ENCODE measurements at regions not wholly inside any gene's neighbourhood (a gene's known extent, or its start where the extent isn't known, plus 50 kb on each side); places are given as distances from the start of the nearest gene placed in this dataset.

DNA sequence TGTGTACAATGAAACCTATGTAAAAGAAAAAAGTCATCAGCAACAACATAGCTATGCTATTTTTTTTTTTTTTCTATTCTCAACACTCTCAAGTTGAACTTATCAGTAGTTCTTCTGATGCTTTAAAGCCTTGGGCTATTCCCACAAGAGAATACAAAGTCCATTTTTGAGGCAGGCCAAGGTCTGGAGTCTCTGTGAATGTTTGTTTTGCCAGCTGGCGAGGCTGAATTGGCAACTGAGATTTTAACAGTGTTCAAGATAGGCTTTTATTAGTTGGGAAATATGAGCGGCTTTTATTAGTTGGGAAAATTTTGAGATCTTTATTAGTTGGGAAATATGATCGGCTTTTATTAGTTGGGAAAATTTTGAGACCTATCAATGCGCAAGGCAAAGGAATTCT lies 336.6 kb downstream of the SLITRK2 start:
- no peaks in the 10 kb centered on the region for H3F3A ChIP-seq (ENCODE audit: low read depth)
- no peaks in the 10 kb centered on the region for H3K27me3 ChIP-seq (ENCODE audit: insufficient read depth, low read length, poor library complexity, severe bottlenecking)
- H3K9me2 ChIP-seq (replicated peaks; ENCODE audit: low read depth, low read length) = no peaks in the 10 kb centered on the region
- H4K20me1 ChIP-seq (ENCODE audit: insufficient read depth, low read length, poor library complexity, severe bottlenecking) = no peaks in the 10 kb centered on the region
- no peak overlapping the region for H3K4me3 ChIP-seq (ENCODE audit: low read length, poor library complexity, severe bottlenecking)
- H3K9me3 ChIP-seq (ENCODE audit: insufficient read depth, low read depth, low read length) = no peaks in the 10 kb centered on the region
- H3K79me2 ChIP-seq (ENCODE audit: insufficient read depth, low read length) = no peaks in the 10 kb centered on the region
- no peak overlapping the region for H3K9ac ChIP-seq (ENCODE audit: low read depth, low read length, poor library complexity, severe bottlenecking)
- H3K36me3 ChIP-seq (ENCODE audit: insufficient read depth, low read length) = no peaks in the 10 kb centered on the region
- H3K4me1 ChIP-seq (ENCODE audit: insufficient read depth, low read length, poor library complexity, severe bottlenecking) = no peaks in the 10 kb centered on the region
- no peak overlapping the region for H2AFZ ChIP-seq (ENCODE audit: low read length)
- TF ChIP-seq EZH2phosphoT487 (IDR thresholded peaks at IDR 0.05; ENCODE audit: borderline replicate concordance) = no peak
- TF ChIP-seq, protein P1, sequence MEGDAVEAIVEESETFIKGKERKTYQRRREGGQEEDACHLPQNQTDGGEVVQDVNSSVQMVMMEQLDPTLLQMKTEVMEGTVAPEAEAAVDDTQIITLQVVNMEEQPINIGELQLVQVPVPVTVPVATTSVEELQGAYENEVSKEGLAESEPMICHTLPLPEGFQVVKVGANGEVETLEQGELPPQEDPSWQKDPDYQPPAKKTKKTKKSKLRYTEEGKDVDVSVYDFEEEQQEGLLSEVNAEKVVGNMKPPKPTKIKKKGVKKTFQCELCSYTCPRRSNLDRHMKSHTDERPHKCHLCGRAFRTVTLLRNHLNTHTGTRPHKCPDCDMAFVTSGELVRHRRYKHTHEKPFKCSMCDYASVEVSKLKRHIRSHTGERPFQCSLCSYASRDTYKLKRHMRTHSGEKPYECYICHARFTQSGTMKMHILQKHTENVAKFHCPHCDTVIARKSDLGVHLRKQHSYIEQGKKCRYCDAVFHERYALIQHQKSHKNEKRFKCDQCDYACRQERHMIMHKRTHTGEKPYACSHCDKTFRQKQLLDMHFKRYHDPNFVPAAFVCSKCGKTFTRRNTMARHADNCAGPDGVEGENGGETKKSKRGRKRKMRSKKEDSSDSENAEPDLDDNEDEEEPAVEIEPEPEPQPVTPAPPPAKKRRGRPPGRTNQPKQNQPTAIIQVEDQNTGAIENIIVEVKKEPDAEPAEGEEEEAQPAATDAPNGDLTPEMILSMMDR (conservative IDR thresholded peaks at IDR 0.05; ENCODE audit: low read length) = no peak
- H3K4me2 ChIP-seq (ENCODE audit: low read depth, low read length, poor library complexity, severe bottlenecking) = no peak overlapping the region

DNA sequence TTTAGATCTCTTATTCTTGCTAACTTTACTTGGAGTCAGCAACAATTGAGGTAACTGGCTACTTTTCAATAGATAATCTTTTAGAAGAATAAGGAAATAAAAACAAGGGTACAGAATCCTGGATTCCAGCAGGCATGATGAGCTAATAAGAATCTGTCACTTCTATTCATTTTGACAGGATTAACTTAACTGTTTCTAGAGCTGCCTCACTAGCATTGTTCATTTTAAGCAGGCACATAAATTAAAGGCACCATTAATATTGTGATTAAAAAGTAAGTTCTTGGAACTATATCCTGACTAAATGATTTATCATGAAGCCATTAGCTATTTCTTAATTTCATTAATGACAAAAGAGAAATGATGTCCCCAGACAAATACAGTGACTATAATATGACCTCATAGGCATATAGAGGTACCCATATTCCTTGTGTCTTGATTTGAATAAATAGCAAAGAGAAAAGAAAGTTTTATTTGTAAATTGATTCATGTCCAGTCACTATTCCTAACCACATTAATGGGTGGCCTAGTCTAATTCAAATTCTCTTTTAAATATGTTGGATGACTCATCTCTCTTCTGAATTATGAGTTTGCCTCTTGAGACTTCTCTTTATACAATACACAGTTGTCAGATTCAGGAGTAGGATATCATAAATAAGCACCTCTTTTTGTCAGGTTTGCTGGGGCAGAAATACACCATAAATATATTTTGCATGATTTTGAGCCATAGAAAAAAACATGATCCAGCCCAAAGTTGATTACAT lies 343.0 kb downstream of the SLITRK2 start:
- Histone ChIP-seq H3K4me2 (ENCODE audit: low read depth, low read length, poor library complexity, severe bottlenecking) (no peak overlapping the region), H4K20me1 (ENCODE audit: insufficient read depth, low read length, poor library complexity, severe bottlenecking) (no peaks in the 10 kb centered on the region), H3K27me3 (ENCODE audit: insufficient read depth, low read length, poor library complexity, severe bottlenecking) (no peaks in the 10 kb centered on the region), H2AFZ (ENCODE audit: low read length) (no peak overlapping the region), H3F3A (ENCODE audit: low read depth) (no peaks in the 10 kb centered on the region), H3K9me2 (replicated peaks; ENCODE audit: low read depth, low read length) (no peaks in the 10 kb centered on the region), H3K79me2 (ENCODE audit: insufficient read depth, low read length) (no peaks in the 10 kb centered on the region), H3K4me3 (ENCODE audit: low read length, poor library complexity, severe bottlenecking) (no peak overlapping the region), H3K36me3 (ENCODE audit: insufficient read depth, low read length) (no peaks in the 10 kb centered on the region), H3K9me3 (ENCODE audit: insufficient read depth, low read depth, low read length) (no peaks in the 10 kb centered on the region), H3K9ac (ENCODE audit: low read depth, low read length, poor library complexity, severe bottlenecking) (no peak overlapping the region), H3K4me1 (ENCODE audit: insufficient read depth, low read length, poor library complexity, severe bottlenecking) (no peaks in the 10 kb centered on the region)
- TF ChIP-seq, protein P1 (conservative IDR thresholded peaks at IDR 0.05; ENCODE audit: low read length) = no peak
- TF ChIP-seq EZH2phosphoT487 (IDR thresholded peaks at IDR 0.05; ENCODE audit: borderline replicate concordance) = no peak

DNA sequence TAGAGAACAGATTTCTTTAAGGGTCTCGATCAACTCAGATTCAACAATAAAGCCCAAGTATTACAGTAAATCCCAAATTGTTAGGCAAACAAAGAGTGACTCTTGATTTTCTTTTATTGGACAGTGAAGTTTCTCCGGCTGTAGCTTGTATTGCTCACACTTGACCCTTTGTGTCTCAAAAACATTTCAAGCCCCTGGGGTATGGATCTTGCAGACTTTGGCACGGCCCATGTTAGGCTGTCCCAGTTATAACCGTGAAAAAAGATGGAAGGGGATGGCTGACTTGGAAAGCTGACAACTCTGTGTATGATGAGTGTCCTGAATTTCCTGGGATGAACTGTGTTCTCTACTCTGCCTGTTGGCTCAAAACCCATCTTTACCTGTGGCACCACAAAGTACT lies 356.1 kb downstream of the SLITRK2 start:
- Histone ChIP-seq H3K9me3 (ENCODE audit: insufficient read depth, low read depth, low read length) (no peaks in the 10 kb centered on the region), H3K4me1 (ENCODE audit: insufficient read depth, low read length, poor library complexity, severe bottlenecking) (no peaks in the 10 kb centered on the region), H4K20me1 (ENCODE audit: insufficient read depth, low read length, poor library complexity, severe bottlenecking) (no peaks in the 10 kb centered on the region), H3K9ac (ENCODE audit: low read depth, low read length, poor library complexity, severe bottlenecking) (no peak overlapping the region), H3K27me3 (ENCODE audit: insufficient read depth, low read length, poor library complexity, severe bottlenecking) (no peaks in the 10 kb centered on the region), H3K9me2 (replicated peaks; ENCODE audit: low read depth, low read length) (no peaks in the 10 kb centered on the region), H3F3A (ENCODE audit: low read depth) (no peaks in the 10 kb centered on the region), H3K36me3 (ENCODE audit: insufficient read depth, low read length) (no peaks in the 10 kb centered on the region), H2AFZ (ENCODE audit: low read length) (no peak overlapping the region), H3K4me3 (ENCODE audit: low read length, poor library complexity, severe bottlenecking) (no peak overlapping the region), H3K4me2 (ENCODE audit: low read depth, low read length, poor library complexity, severe bottlenecking) (no peak overlapping the region), H3K79me2 (ENCODE audit: insufficient read depth, low read length) (no peaks in the 10 kb centered on the region)
- TF ChIP-seq, protein P1 (conservative IDR thresholded peaks at IDR 0.05; ENCODE audit: low read length) = no peak
- TF ChIP-seq EZH2phosphoT487 (IDR thresholded peaks at IDR 0.05; ENCODE audit: borderline replicate concordance) = no peak
